Heart right ventricle (tissue), 16 donors: ENCODE measurements at regions not wholly inside any gene's neighbourhood (a gene's known extent, or its start where the extent isn't known, plus 50 kb on each side); places are given as distances from the start of the nearest gene placed in this dataset.

ENCODE experiments used
- ATAC-seq, 8 donors: fragments of 200-7000 bp; cut with Tn5 transposase; one replicate each; pipeline ENCODE4 v1.9.1; 2020; ENCODE audit warnings: mild to moderate bottlenecking in 8 of 8, moderate library complexity in 8 of 8, moderate number of reproducible peaks in 1 of 8
- DNase-seq, 2 donors: peaks; one replicate each; pipeline ENCODE4 v3.0.0-alpha.2; 2020
- H3K27ac ChIP-seq, 10 donors: fragments of 200-600 bp; sonication (generic) in 2 of 10; one replicate each; pipeline versions ENCODE4 v1.5.0 to v1.8.0; 2020 to 2022; ENCODE audit warnings: mild to moderate bottlenecking in 3 of 10
- H3K27me3 ChIP-seq, 7 donors: fragments of 200-600 bp; one replicate each; pipeline ENCODE4 v1.8.0; 2021 to 2022; ENCODE audit warnings: mild to moderate bottlenecking in 2 of 7
- H3K36me3 ChIP-seq, 9 donors: fragments of 200-600 bp; sonication (generic) in 1 of 9; one replicate each; pipeline versions ENCODE4 v1.5.0 to v1.8.0; 2020 to 2022; ENCODE audit warnings: mild to moderate bottlenecking in 2 of 9
- H3K4me1 ChIP-seq, 9 donors: fragments of 200-600 bp; sonication (generic) in 1 of 9; one replicate each; pipeline versions ENCODE4 v1.5.0 to v1.8.0; 2020 to 2022; ENCODE audit warnings: mild to moderate bottlenecking in 4 of 9
- H3K4me3 ChIP-seq, 10 donors: fragments of 200-600 bp; sonication (generic) in 2 of 10; one replicate each; pipeline versions ENCODE4 v1.5.0 to v1.8.0; 2020 to 2022; ENCODE audit warnings: mild to moderate bottlenecking in 7 of 10, moderate library complexity in 2 of 10
- H3K9me3 ChIP-seq, 11 donors: fragments of 200-600 bp in 10 of 11; sonication (generic) in 2 of 11; one replicate each; pipeline versions ENCODE4 v1.5.0 to v1.8.0; 2013 to 2022; ENCODE audit warnings: mild to moderate bottlenecking in 2 of 11, control low read depth in 1 of 11, moderate library complexity in 1 of 11
- CTCF ChIP-seq, 9 donors: fragments of 200-600 bp; sonication (generic) in 2 of 9; IDR thresholded peaks; one replicate each; pipeline versions ENCODE4 v1.5.0 to v1.8.0; 2021 to 2022; ENCODE audit warnings: antibody characterized with exemption in 9 of 9, mild to moderate bottlenecking in 5 of 9, moderate library complexity in 1 of 9
- WGBS, 2 donors: extraction: QIAGEN DNeasy Blood & Tissue Kit; methylation state at CpG; one replicate each; pipeline ENCODE4 v1.1.7; 2013; ENCODE audit warnings: inconsistent platforms in 1 of 2; 5-methylcytosine and 5-hydroxymethylcytosine counted together
- intact Hi-C, 10 donors: fragments of 100-400 bp; cut with DNase I; formaldehyde crosslinking; loops; one replicate each; pipeline versions ENCODE4 v1.11.1 to v1.14.2; 2022
- donor health status: Arrhythmogenic right ventricular cardiomyopathy.
- donor health status: ischemic (EF 13 %, LVEDD 7.1; RV severe dilation, severe dysfunction).
- donor health status: healthy with polysubstance abuse.
- donor health status: DM: no; HTN: yes; CAD: no.
- donor health status: DM: no; HTN: no; CAD: no.
- donor health status: ischemic (EF 25% LVEDD 6.9; RV normal size, moderate dysfunction).
- donor health status: ischemic (EF 25% LVEDD 5.7; RV mildly dilated, moderate dysfunction).
- donor health status: healthy.
- donor health status: DM: yes; HTN: yes; CAD: no.
- donor health status: Ischemic cardiomyopathy.
- donor health status: ischemic (EF 35%, LVEDD 5.7; RV mildly dilated, moderate dysfunction).
- donor health status: nonischemic (EF 11% LVEDD 7.7; RV severe dilation, severe dysfunction).
- donor health status: DM: yes; HTN: yes; CAD: no.
- donor health status: PGD.
- donor health status: ischemic (EF 29% LVEDD 5.4; RV normal size, mild dysfunction).
- donor health status: nonischemic (EF 23%, LVEDD 6.1; RV moderate dilation, normal function).

GRCh38 chr15:53218666-53219580 is 428.8 kb upstream of the ONECUT1 start:
- no peaks in the 10 kb centered on the region for H3K4me1 ChIP-seq
- no peak overlapping the region for H3K4me3 ChIP-seq
- intact Hi-C loops: no loop called here
- no peaks in the 10 kb centered on the region for H3K9me3 ChIP-seq
- WGBS, 2 donors: 72 to 78% methylated on average over 7 of the region's 7 CpGs
- H3K27me3 ChIP-seq: peaks cover 0 to 7% (median 0%) of the 10 kb centered on the region in 7 donors
- no peak for DNase-seq
- no peak for TF ChIP-seq CTCF (IDR thresholded peaks at IDR 0.05)
- H3K27ac ChIP-seq: no peak overlapping the region
- no peaks in the 10 kb centered on the region for H3K36me3 ChIP-seq
- no peak for ATAC-seq

- H3K4me1 ChIP-seq: no peaks in the 10 kb centered on the region
- no peak overlapping the region for H3K4me3 ChIP-seq
- no peak for DNase-seq
- no peaks in the 10 kb centered on the region for H3K36me3 ChIP-seq
- no peak for ATAC-seq
- TF ChIP-seq CTCF (IDR thresholded peaks at IDR 0.05): no peak
- 63 to 75% methylated on average over 3 of the region's 3 CpGs for WGBS, 2 donors
- H3K27ac ChIP-seq: no peak overlapping the region
- intact Hi-C loops: no loop called here
- no peaks in the 10 kb centered on the region for H3K9me3 ChIP-seq
- peaks cover 0 to 15% (median 0%) of the 10 kb centered on the region in 7 donors for H3K27me3 ChIP-seq
Measured at GRCh38 chr15:53216036-53216435, 425.9 kb upstream of the ONECUT1 start.

GRCh38 chr15:53213336-53213735 is 423.2 kb upstream of the ONECUT1 start:
- H3K9me3 ChIP-seq: no peaks in the 10 kb centered on the region
- DNase-seq (no peak), ATAC-seq (no peak)
- TF ChIP-seq CTCF (IDR thresholded peaks at IDR 0.05): no peak
- H3K27ac ChIP-seq: no peak overlapping the region
- H3K36me3 ChIP-seq: no peaks in the 10 kb centered on the region
- no peaks in the 10 kb centered on the region for H3K4me1 ChIP-seq
- intact Hi-C loops: no loop called here
- no peak overlapping the region for H3K4me3 ChIP-seq
- H3K27me3 ChIP-seq: peaks cover 0 to 15% (median 0%) of the 10 kb centered on the region in 7 donors

- TF ChIP-seq CTCF (IDR thresholded peaks at IDR 0.05): no peak
- H3K4me3 ChIP-seq: no peak overlapping the region
- no peak for DNase-seq
- H3K27me3 ChIP-seq: peaks cover 0 to 15% (median 0%) of the 10 kb centered on the region in 7 donors
- 69 to 78% methylated on average over 4 of the region's 4 CpGs for WGBS, 2 donors
- intact Hi-C loops: no loop called here
- H3K4me1 ChIP-seq: no peaks in the 10 kb centered on the region
- no peak for ATAC-seq
- H3K9me3 ChIP-seq: no peaks in the 10 kb centered on the region
- H3K36me3 ChIP-seq: no peaks in the 10 kb centered on the region
- H3K27ac ChIP-seq: no peak overlapping the region
Measured at GRCh38 chr15:53212785-53213184, 422.6 kb upstream of the ONECUT1 start.
